Erythroblast (primary cell): ENCODE measurements at regions not wholly inside any gene's neighbourhood (a gene's known extent, or its start where the extent isn't known, plus 50 kb on each side); places are given as distances from the start of the nearest gene placed in this dataset.

ENCODE experiments used
- GATA1 ChIP-seq: IDR thresholded peaks from 2 replicates; pipeline ENCODE4 v1.6.1; 2011; ENCODE audit warnings: low read depth, mild to moderate bottlenecking, control low read depth, low read length, moderate library complexity
- POLR2A ChIP-seq: IDR thresholded peaks from 2 replicates; pipeline ENCODE4 v1.6.1; 2011; ENCODE audit warnings: mild to moderate bottlenecking, low read length

GRCh38 chr11:121829159-121829643 is 286.8 kb downstream of the BLID start:
- TF ChIP-seq POLR2A (no peak), GATA1 (no peak)
